ENCODE measurements at regions not wholly inside any gene's neighbourhood (a gene's known extent, or its start where the extent isn't known, plus 50 kb on each side); places are given as distances from the start of the nearest gene placed in this dataset.
"Not testable (repeated sequence)": the region's sequence is repeated elsewhere in the genome, so short reads cannot be mapped to it uniquely, and the experiment has no call there.

- no peak for DNase-seq (ENCODE audit: low read depth)
Measured at GRCh38 chr4:85153221-85153620, 186.7 kb upstream of the WDFY3 start.

DNA sequence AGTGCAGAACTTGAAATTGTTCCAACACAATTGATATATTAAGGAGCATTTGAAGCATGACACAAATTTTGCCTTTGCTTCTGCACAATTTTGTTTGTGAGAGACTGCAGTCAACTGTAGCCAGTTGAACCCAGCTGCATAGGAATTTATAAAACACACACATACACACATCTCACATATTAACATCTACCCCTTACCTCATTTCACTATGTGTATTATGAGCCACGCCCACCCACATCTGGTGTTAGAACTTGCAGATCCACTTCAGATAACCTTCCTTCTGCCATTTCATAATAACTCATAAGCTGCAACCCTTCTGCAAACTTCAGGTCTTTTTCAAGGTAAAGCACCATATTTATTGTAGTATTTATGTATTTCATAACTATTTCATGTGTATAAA is 188.1 kb upstream of the WDFY3 start:
- no peak for DNase-seq (ENCODE audit: low read depth)

GRCh38 chr4:85165808-85166207 is 199.3 kb upstream of the WDFY3 start:
- DNase-seq (ENCODE audit: low read depth), result peak; percentile 27

- DNase-seq (ENCODE audit: low read depth), result peak; percentile 85
Measured at GRCh38 chr4:85166318-85166717, 199.8 kb upstream of the WDFY3 start.

GRCh38 chr4:85168234-85168834 is 201.8 kb upstream of the WDFY3 start:
- DNase-seq (ENCODE audit: low read depth), result no peak

DNA sequence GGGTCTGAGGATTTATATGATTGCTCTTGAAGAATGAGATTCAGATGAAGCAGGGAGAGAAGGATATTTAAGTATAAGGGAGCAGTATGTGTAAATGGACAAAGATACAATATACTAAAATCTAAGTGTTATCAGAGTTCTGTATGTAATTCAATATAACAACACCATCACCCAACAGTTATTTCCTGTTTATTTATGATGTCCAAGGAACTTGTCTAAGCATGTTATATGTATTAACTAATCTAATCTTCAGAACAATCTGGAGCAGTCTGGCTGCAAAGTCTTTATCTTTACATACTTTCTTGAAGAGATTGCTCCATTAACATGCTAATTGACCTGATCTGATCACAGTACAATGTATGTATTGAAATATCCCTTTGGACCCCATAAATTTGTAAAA is 203.8 kb upstream of the WDFY3 start:
- DNase-seq (ENCODE audit: low read depth), result no peak

- no peak for DNase-seq (ENCODE audit: low read depth)
Measured at GRCh38 chr4:85175190-85175589, 208.7 kb upstream of the WDFY3 start.

DNA sequence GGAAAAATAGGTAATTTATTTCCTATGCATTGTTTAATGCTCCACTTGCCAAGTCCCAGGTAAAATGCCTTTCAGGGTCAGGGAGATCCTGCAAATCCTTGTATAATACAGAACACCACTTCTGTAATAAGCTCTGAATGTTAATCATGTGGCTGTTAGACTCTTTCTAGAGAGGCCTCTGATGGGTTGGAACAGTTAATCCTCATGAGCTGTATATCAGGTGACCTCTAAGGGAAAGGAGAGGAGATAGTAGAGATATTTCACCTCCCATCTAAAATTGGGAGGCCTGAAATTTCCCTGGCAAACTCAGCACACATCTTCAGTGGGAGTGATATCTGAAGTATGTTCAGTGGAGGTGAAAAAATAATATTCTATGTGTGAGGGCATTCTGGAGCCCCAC is 210.6 kb upstream of the WDFY3 start:
- no peak for DNase-seq (ENCODE audit: low read depth)

- no peak for DNase-seq (ENCODE audit: low read depth)
Measured at GRCh38 chr4:85177679-85178078, 211.2 kb upstream of the WDFY3 start.

DNA sequence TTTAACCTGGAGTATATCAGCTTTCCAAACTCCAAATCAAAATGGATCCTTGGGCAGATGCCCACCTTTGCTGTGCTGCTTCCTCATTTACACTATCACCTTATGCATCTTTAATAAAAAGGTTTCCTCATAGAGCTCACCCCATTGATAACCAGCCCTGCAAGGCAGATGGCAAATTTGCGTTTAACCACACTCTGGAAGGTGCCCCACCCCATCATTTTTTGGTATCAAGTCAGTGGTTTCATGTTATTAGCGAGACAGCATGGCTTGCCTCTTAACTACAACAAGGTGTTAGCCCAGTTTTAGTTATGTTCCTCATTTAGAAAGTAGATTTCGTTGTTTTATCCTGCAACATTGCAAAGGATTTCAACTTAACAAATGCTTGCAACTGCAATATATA is 214.0 kb upstream of the WDFY3 start:
- DNase-seq (ENCODE audit: low read depth), result no peak

- DNase-seq (ENCODE audit: low read depth), result no peak
Measured at GRCh38 chr4:85187106-85187505, 220.6 kb upstream of the WDFY3 start.

- not testable (repeated sequence) for DNase-seq (ENCODE audit: low read depth)
Measured at GRCh38 chr4:85196015-85196414, 229.5 kb upstream of the WDFY3 start.

DNA sequence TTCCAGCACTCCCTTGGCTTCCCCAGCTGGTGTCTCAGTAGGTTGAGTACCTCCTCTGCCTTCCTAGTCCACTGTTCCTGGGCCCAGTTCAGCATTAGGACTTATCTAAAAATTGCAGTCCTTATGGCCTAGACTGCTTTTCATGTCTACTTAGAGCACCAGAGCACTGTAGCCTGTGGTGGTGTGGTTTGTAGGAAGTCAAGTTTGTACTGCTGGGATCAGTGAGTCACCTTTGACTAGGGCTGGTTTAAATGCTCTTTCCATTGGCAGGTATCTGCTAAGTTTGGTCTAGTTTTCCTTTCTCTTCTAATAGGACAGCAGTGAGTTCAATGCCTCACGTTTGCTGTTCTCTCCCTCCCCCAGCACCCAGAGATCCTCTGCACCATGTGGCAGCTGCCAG is 233.6 kb upstream of the WDFY3 start:
- peak; percentile 62 for DNase-seq (ENCODE audit: low read depth)

DNA sequence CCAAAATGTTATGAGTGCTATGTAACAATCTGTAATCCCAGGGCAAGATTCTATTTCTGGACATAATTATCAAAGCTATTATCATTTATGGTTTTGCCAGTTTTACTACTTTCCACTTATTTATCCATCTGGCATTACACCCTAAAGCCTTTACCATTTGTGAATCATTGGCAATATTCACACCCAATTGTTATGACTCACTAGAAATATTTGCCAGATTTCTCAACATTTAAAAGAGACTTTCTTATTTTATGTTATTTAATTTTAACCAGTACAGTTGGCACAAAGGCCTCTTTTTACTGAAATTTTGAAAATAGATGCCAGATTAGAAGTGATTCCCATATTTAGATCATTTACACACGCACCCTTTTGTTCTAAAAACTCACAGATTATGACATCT is 242.7 kb upstream of the WDFY3 start:
- DNase-seq (ENCODE audit: low read depth), result no peak

DNA sequence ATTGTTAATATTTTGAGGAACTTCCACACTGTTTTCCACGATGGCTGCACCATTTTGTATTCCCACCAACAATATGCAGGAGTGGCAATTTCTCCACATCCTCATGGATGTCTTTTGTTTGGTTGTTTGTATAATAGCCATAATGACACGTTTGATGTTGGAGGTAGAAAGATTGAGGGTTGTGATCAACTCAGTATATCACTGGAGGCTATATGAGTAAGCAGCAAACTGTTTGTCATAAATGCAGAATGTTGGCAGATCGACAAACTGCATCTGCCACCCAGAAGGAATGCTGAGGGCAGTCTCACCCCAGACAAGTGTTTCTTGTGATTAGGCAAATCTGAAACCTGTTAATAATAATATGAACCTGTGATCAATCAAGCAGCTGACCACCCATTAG is 243.9 kb upstream of the WDFY3 start:
- peak; percentile 70 for DNase-seq (ENCODE audit: low read depth)

GRCh38 chr4:85216571-85216970 is 250.1 kb upstream of the WDFY3 start:
- DNase-seq (ENCODE audit: low read depth), result not testable (repeated sequence)

DNA sequence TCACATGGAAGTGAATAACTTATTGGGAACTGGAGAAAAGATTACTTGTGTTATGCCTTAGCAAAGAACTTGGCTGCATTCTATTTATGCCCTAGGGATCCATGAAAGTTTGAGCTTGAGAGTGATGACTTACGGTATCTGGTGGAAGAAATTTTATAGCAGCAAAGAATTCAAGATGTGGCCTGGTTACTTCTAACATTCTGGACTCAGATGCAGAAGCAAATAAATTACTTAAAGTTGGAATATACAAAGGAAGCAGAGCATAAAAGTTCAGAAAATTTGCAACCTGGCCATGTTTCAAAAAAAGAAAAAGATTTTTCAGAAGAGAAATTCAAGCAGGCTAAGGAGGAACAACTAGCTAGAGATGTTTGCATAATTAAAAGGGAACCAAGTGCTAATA is 252.3 kb upstream of the WDFY3 start:
- no peak for DNase-seq (ENCODE audit: low read depth)

DNA sequence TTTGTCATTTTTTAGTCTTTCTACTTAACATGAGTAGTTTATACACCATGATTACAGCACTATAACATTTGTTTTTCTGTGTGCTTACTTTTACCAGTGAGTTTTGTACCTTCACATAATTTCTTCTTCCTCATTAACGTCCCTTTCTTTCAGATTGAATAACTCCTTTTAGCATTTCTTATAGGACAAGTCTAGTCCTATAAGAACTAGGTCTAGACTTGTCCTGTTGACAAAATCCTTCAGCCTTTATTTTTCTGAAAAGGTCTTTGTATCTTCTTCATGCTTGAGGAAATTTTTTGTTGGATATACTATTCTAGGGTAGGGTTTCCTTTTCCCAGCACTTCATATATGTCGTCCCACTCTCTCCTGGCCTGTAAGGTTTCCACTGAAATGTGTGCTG is 253.3 kb upstream of the ARHGAP24 start:
- no peak for DNase-seq (ENCODE audit: low read depth)

DNA sequence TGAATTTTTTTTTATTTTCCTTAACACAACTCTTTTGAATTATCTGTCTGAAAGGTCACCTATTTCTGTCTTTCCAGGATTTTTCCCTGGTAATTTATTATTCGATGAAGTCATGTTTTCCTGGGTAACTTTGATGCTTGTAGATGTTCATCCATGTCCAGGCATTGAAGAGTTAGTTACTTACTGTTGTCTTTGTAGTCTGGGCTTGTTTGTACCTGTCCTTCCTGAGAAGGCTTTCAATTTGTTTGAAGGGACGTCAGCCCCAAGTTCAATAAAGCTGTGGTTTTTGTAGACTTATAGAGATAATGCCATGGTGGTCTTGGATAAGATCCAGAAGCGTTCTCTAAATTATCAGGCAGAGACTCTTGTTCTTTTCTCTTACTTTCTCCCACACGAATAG is 252.4 kb upstream of the ARHGAP24 start:
- DNase-seq (ENCODE audit: low read depth), result no peak

GRCh38 chr4:85228264-85228663 is 246.7 kb upstream of the ARHGAP24 start:
- DNase-seq (ENCODE audit: low read depth), result no peak

DNA sequence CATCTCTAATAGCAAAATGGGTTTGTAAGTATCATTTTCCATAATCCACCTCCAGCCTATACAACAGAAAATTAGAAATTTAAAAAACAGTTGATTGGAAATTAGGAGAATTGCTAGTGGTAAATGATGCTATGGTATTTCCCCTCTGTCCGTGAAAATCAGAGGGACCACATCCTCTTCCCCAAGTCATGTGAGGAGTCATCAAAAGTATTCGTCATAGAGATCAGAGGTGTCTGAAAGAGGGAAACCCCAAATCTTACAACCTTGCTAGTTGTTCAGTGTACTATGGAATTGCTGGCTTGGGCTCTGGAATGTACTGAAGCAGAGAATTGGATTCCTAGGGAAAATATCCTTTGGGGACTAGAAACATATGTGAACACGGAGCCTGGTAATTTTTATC is 241.4 kb upstream of the ARHGAP24 start:
- DNase-seq (ENCODE audit: low read depth), result no peak

DNA sequence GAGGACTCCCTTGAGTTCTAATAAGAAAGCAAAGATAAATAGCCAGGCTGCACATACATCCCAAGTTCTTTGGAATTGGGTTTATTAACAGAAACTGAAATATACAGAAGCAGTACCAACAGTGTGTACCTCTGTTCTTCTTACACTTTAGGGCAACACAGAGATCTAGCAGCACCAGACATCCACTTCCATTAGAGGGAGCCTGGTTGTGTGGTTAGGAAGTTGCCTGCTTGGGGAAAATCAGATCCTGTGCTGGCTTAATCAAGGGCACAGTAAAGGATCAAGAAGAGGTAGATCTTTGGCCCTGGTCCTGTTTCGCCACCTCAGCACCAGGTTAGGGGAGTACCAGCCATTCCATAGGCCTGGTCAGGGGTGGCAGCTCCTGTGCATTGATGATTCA is 231.1 kb upstream of the ARHGAP24 start:
- peak; percentile 22 for DNase-seq (ENCODE audit: low read depth)

- DNase-seq (ENCODE audit: low read depth), result no peak
Measured at GRCh38 chr4:85244638-85245037, 230.3 kb upstream of the ARHGAP24 start.

DNA sequence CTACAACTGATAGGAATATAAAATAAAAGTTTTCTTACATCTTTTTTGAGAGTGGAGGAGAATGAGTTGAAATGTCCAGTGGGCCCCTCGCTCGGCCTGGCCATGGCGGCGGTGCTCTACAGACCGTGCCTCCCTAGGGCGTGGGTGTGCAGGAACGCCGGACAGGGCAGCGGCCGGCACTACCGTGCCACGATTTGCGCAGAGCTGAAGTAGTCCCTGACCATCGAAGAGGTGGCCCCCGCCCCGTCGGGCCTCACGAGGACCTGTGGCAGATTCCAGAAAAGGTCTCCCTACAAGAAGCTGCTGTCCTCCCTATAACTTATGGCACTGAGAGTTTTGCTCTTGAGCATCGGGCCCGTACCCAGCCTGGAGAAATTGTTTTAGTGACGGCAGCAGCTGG is 228.9 kb upstream of the ARHGAP24 start:
- DNase-seq (ENCODE audit: low read depth), result no peak

Measured in myocyte (in vitro differentiated cells).